IPS-20b (cell line): ENCODE measurements at regions not wholly inside any gene's neighbourhood (a gene's known extent, or its start where the extent isn't known, plus 50 kb on each side); places are given as distances from the start of the nearest gene placed in this dataset.

Source experiments
- H3K27ac ChIP-seq: one replicate; pipeline ENCODE4 v1.5.1; 2013; ENCODE audit warnings: low read length
- H3K27me3 ChIP-seq: 2 replicates; pipeline ENCODE4 v1.6.1; 2013; ENCODE audit warnings: mild to moderate bottlenecking, low read length, inconsistent platforms; ENCODE audit not compliant: insufficient read depth
- H3K36me3 ChIP-seq: 2 replicates; pipeline ENCODE4 v1.6.1; 2013; ENCODE audit warnings: low read depth, mild to moderate bottlenecking, inconsistent platforms, low read length, moderate library complexity; ENCODE audit not compliant: insufficient read depth
- H3K4me1 ChIP-seq: 2 replicates; pipeline ENCODE4 v1.6.1; 2013; ENCODE audit warnings: mild to moderate bottlenecking, control low read depth, inconsistent platforms, low read length, moderate library complexity; ENCODE audit not compliant: insufficient read depth
- H3K4me3 ChIP-seq: 2 replicates; pipeline ENCODE4 v1.5.1; 2013; ENCODE audit warnings: mild to moderate bottlenecking, low read length, inconsistent platforms
- H3K9ac ChIP-seq: 2 replicates; pipeline ENCODE4 v1.6.1; 2013; ENCODE audit warnings: low read depth, mild to moderate bottlenecking, inconsistent platforms, low read length, moderate library complexity
- H3K9me3 ChIP-seq: 2 replicates; pipeline ENCODE4 v1.6.1; 2013; ENCODE audit warnings: mild to moderate bottlenecking, low read depth, low read length, inconsistent platforms; ENCODE audit not compliant: insufficient read depth

- no peak overlapping the region for H3K4me3 ChIP-seq
- no peaks in the 10 kb centered on the region for H3K27me3 ChIP-seq
- no peak overlapping the region for H3K9ac ChIP-seq
- no peaks in the 10 kb centered on the region for H3K9me3 ChIP-seq
- H3K36me3 ChIP-seq = no peaks in the 10 kb centered on the region
- H3K4me1 ChIP-seq = no peaks in the 10 kb centered on the region
- no peak overlapping the region for H3K27ac ChIP-seq
Observed at GRCh38 chr16:79472426-79472825, 128.1 kb downstream of the MAF start.

- Histone ChIP-seq H3K27ac (no peak overlapping the region), H3K27me3 (no peaks in the 10 kb centered on the region), H3K4me1 (no peaks in the 10 kb centered on the region), H3K36me3 (no peaks in the 10 kb centered on the region), H3K9ac (no peak overlapping the region), H3K4me3 (no peak overlapping the region), H3K9me3 (no peaks in the 10 kb centered on the region)
Observed at GRCh38 chr16:79469999-79470398, 130.5 kb downstream of the MAF start.

- Histone ChIP-seq H3K9me3 (no peaks in the 10 kb centered on the region), H3K36me3 (no peaks in the 10 kb centered on the region)
Observed at GRCh38 chr16:79468631-79469030, 131.9 kb downstream of the MAF start.

GRCh38 chr16:79468121-79468552 lies 132.4 kb downstream of the MAF start:
- Histone ChIP-seq H3K27ac (no peak overlapping the region), H3K4me3 (no peak overlapping the region), H3K27me3 (no peaks in the 10 kb centered on the region), H3K4me1 (no peaks in the 10 kb centered on the region), H3K9ac (no peak overlapping the region), H3K36me3 (no peaks in the 10 kb centered on the region), H3K9me3 (no peaks in the 10 kb centered on the region)

More at GRCh38 chr16:79468631-79469030, 131.9 kb downstream of the MAF start:
- H3K4me1 ChIP-seq = no peaks in the 10 kb centered on the region
- H3K9ac ChIP-seq = no peak overlapping the region
- no peak overlapping the region for H3K27ac ChIP-seq
- H3K4me3 ChIP-seq = no peak overlapping the region
- no peaks in the 10 kb centered on the region for H3K27me3 ChIP-seq

GRCh38 chr16:79466111-79466510 lies 134.4 kb downstream of the MAF start:
- no peaks in the 10 kb centered on the region for H3K27me3 ChIP-seq
- no peaks in the 10 kb centered on the region for H3K4me1 ChIP-seq
- no peaks in the 10 kb centered on the region for H3K36me3 ChIP-seq
- no peaks in the 10 kb centered on the region for H3K9me3 ChIP-seq
- no peak overlapping the region for H3K27ac ChIP-seq
- H3K4me3 ChIP-seq = no peak overlapping the region
- H3K9ac ChIP-seq = no peak overlapping the region

- Histone ChIP-seq H3K36me3 (no peaks in the 10 kb centered on the region), H3K9ac (no peak overlapping the region), H3K27ac (no peak overlapping the region), H3K4me1 (no peaks in the 10 kb centered on the region), H3K27me3 (no peaks in the 10 kb centered on the region), H3K9me3 (no peaks in the 10 kb centered on the region), H3K4me3 (no peak overlapping the region)
Observed at GRCh38 chr16:79463841-79464240, 136.7 kb downstream of the MAF start.

- no peaks in the 10 kb centered on the region for H3K36me3 ChIP-seq
- no peak overlapping the region for H3K9ac ChIP-seq
- H3K4me3 ChIP-seq = no peak overlapping the region
- no peaks in the 10 kb centered on the region for H3K9me3 ChIP-seq
- H3K27me3 ChIP-seq = no peaks in the 10 kb centered on the region
- no peak overlapping the region for H3K27ac ChIP-seq
- no peaks in the 10 kb centered on the region for H3K4me1 ChIP-seq
Observed at GRCh38 chr16:79456036-79456435, 144.5 kb downstream of the MAF start.

GRCh38 chr16:79452671-79453070 lies 147.9 kb downstream of the MAF start:
- H3K4me3 ChIP-seq = no peak overlapping the region
- no peaks in the 10 kb centered on the region for H3K27me3 ChIP-seq
- no peaks in the 10 kb centered on the region for H3K36me3 ChIP-seq
- no peak overlapping the region for H3K9ac ChIP-seq
- H3K4me1 ChIP-seq = no peaks in the 10 kb centered on the region
- no peak overlapping the region for H3K27ac ChIP-seq
- H3K9me3 ChIP-seq = no peaks in the 10 kb centered on the region

GRCh38 chr16:79451196-79451816 lies 149.2 kb downstream of the MAF start:
- Histone ChIP-seq H3K4me1 (no peaks in the 10 kb centered on the region), H3K9me3 (no peaks in the 10 kb centered on the region; the same call in 1 of the 2 replicates), H3K36me3 (no peaks in the 10 kb centered on the region), H3K27ac (no peak overlapping the region), H3K9ac (no peak overlapping the region), H3K4me3 (no peak overlapping the region), H3K27me3 (no peaks in the 10 kb centered on the region)

GRCh38 chr16:79449900-79450299 lies 150.6 kb downstream of the MAF start:
- H3K36me3 ChIP-seq = no peaks in the 10 kb centered on the region
- no peaks in the 10 kb centered on the region; the same call in 1 of the 2 replicates for H3K9me3 ChIP-seq
- H3K27ac ChIP-seq = no peak overlapping the region
- H3K9ac ChIP-seq = no peak overlapping the region
- H3K27me3 ChIP-seq = no peaks in the 10 kb centered on the region
- H3K4me3 ChIP-seq = no peak overlapping the region
- no peaks in the 10 kb centered on the region for H3K4me1 ChIP-seq

- Histone ChIP-seq H3K4me3 (no peak overlapping the region), H3K9ac (no peak overlapping the region), H3K27ac (no peak overlapping the region), H3K36me3 (no peaks in the 10 kb centered on the region), H3K4me1 (no peaks in the 10 kb centered on the region), H3K9me3 (no peaks in the 10 kb centered on the region; the same call in 1 of the 2 replicates), H3K27me3 (no peaks in the 10 kb centered on the region)
Observed at GRCh38 chr16:79449067-79449769, 151.3 kb downstream of the MAF start.

GRCh38 chr16:79444572-79444971 lies 156.0 kb downstream of the MAF start:
- H3K27ac ChIP-seq = no peak overlapping the region
- H3K4me3 ChIP-seq = no peak overlapping the region
- no peaks in the 10 kb centered on the region for H3K36me3 ChIP-seq
- no peaks in the 10 kb centered on the region; the same call in 1 of the 2 replicates for H3K9me3 ChIP-seq
- H3K27me3 ChIP-seq = no peaks in the 10 kb centered on the region
- no peaks in the 10 kb centered on the region for H3K4me1 ChIP-seq
- H3K9ac ChIP-seq = no peak overlapping the region
